HG03571 (cell line): ENCODE measurements at regions not wholly inside any gene's neighbourhood (a gene's known extent, or its start where the extent isn't known, plus 50 kb on each side); places are given as distances from the start of the nearest gene placed in this dataset.

Experiments used
- ATAC-seq: cut with Tn5 transposase; IDR thresholded peaks from one replicate; pipeline ENCODE4 v1.9.1; 2021; ENCODE audit not compliant: unreplicated experiment

DNA sequence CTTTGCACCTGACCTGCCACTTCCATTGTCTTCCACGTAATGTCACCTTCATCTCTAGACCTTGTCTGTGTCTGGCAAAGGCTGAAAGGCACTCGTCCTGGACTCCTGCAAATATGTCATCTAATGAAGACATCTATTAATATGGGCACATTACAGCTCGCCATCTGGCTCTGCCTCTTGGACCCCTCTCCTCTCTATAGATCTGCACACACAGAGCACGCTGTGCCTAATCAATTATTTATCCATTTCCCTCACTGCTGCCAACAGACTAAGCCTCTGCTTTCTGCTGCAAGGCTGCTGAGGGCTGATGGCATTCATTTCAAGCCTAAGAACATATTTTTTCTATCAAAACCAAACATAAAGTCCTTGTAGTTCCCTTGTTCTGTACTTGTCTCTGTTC is 573.0 kb downstream of the TUSC7 start:
- ATAC-seq = no peak

DNA sequence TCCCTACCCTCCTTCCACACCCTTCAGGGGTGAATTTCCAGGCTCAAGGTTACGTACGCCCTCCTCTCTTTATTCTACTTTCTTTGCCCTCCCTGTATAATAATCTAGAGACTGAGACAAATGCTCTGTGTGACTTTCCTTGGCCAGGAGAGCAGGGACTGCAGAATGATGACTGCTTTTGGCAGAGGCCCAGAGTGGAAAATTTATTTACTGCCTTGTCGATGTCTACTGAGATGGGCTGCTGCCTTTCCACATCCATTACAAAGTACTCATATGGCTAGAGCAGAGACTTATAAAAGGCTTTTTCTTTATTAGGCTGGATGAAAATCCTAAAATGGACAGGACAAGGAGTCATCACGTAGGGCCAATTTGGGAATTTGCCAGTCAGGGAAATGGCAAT is 576.2 kb downstream of the TUSC7 start:
- ATAC-seq = no peak

DNA sequence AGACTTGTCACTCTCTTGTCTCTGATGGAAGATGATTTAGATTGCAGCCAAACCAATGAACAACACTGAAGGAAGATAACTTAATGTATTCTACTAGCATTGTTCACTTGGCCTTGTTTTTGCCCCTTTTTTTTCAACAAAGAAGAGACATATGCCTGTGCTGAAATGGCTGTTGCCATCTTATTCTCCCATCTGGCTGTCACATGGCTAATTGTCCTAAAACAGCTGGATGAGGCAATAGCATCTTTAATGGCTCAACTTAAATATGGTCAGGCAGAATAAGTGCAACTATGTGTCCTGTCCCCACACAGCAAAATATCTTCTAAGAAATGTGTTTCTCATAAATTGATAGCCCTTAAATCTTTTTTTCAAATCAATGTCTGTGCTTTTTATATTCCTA is 576.9 kb downstream of the TUSC7 start:
- ATAC-seq = no peak

DNA sequence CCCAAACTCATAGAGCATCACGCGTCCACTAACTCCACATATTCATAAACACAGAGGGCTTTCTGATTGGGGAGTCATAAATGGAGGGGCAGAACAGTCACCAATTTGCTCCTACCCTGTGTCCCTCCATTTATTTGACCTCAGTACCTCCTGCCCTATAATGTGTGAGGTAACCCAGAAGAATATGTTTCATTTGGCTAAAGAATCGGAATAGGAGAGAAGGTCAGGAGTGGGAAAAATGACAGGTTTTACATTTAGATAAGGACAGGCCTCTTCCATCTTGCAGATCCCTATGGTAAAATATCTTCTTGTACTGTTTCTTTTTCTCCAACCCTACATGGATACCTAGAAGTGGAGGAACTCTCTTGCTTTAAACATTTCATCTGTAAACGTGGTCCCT is 578.0 kb downstream of the TUSC7 start:
- ATAC-seq = no peak

DNA sequence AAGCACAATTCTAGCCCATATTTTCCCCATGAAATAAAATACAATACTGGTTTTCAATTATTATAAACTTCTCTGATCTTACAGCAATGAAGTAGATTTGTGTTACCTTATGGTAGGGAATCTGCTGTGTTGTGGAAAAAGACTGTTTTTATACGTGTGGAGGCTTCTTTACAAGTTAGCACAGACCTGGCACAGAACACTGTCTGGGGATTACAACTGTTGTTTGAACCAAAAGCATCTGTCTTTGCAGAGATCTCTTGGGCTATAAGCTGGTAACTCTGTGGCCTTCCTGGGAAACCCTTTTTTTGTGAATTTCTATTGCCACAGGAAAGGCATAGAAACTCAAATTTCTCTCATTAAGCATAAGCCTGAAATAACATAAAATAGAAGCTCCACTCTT is 581.9 kb downstream of the TUSC7 start:
- no peak for ATAC-seq

DNA sequence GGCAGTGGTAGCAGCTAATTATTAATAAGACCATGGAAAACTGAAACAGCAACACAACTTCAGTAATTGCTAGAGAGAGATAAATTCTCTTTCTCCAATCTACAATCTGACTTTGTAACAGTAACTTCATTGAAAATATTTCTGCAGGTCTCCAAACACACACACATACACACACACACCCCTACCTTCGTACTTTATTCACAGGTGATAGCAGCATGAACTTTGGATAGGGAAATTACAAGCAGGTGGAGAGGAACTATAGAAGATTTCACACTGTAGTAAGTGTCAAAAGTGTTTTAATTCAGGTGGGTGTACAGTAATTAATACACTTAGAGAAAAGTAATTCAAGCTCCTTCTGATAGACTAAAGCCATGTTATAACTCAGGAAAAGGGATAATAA is 587.5 kb downstream of the TUSC7 start:
- no peak for ATAC-seq

DNA sequence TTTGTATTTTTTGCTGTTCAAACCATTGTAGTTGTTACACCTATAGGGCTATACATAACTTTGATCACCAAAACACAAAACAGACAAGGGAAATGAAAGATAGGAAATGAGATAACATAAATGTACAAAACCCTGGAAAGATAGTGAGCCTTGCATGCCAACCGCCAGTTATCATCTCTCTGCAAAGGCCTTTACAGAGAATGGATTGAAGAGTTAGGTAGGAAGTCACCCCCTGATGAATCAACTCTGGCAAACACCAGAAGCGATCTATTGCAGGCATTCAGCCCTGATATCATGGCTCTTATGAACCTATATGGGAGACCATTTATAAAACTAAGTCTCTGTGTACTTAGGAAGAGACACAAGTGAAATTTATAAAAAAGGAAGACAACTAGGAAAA is 588.0 kb downstream of the TUSC7 start:
- ATAC-seq = no peak

DNA sequence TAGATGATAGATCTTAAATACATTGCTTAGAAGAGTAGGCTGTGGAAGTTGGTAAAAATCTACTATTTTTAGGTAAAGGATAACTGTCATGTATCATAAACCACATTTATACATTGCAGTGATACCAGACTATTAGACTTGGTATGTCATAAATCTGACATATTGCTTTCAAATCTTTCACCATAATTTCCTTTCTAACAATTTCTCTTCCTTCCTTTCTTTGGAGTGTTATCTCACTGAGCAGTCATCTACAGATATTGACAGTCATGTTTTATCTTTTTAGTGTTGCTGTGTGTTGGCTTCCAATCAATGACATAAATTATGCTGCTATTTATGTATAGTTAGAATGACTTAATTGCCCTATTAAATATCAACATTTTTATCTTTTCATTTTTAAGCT is 588.7 kb downstream of the TUSC7 start:
- no peak for ATAC-seq

DNA sequence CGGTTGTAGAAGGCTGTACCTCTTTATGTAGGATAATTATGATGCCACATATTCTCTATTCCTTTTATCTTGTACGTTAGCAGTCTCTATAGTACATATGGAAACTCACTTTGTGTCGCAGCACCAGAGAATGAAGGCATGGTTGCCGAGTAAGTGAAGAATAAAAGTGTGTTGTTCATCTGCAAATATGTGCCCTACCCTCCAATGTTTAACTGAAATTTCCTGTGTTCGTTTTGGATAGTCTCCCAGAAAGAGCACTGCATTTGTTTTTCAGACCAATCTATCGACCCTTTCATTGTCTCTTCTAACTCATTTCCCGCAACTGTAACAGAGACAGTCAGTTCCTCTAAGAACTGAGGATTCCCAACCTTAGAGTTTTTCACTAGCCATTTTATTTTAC is 592.8 kb downstream of the TUSC7 start:
- no peak for ATAC-seq

DNA sequence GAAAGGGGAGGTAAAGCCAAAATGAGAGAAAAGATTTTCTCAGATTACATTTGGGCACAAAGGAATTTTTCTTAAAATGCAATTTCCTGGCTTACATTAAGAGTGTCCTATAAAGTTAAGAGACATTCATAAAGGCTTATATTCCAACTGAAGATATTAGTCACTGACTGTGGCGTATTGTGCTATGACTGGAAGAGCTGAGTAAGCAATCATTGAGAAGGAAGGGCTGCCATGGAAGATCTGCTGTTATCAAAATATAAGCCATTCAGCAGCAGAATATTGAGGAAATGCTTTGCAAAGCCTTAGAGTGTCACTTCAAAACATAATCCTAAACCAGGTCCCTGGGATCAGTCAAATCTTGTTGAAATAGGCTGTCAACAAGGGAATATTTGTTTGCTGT is 593.9 kb downstream of the TUSC7 start:
- no peak for ATAC-seq

DNA sequence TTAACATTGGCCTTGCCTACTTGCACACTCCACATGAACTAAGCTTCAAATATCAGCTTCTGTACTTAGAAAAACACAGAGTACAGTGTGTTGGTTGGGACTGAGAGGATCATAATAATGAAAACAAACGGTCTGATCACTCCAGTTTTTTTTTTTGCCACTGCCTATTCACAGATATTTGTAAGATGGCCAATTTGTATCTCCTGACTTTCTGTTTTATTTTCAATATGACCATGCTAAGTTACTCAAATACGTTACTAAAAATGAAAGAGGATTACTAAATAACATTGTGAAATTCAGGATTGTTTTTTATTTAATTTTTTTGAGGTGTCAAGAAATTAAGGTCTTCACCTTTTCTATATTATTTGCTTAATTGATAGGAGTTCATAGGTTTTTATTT is 595.1 kb downstream of the TUSC7 start:
- no peak for ATAC-seq

DNA sequence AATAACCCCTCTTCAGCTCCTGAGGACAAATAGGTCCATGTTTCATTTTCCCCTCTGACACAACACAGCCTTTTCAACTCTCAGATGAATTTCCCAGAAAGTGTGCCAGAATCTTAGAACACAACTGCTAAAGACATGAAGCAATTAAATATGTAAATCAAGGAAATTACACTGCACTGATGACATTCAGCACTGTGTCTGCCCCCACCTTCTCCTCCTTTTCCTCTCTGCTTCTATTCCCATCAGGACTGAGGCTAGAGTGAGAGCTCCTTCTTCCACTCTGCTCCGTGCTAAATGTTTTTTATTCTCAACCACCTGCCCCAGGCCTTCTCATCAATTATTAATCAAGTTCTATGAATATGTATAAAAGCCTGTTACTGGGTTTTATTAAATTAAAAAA is 596.1 kb downstream of the TUSC7 start:
- ATAC-seq = no peak

DNA sequence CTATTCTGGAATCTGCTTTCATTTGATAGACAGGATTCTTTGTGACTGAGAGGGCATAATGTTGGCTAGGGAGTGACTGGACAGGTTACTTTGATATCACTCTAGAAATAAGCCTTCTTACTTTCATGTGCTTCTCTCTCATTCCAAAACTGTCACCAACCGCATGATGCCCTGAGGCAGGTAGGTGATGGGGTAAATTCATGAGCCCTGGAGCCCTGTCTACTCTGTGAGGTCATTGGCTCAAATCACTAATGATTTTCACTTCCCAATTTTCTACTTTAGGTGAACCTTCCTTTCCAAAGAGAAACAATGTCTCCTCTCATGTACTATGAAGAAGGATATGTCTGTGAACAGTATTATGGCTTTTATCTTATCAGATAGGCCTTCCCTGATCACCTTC is 596.7 kb downstream of the TUSC7 start:
- ATAC-seq = no peak

DNA sequence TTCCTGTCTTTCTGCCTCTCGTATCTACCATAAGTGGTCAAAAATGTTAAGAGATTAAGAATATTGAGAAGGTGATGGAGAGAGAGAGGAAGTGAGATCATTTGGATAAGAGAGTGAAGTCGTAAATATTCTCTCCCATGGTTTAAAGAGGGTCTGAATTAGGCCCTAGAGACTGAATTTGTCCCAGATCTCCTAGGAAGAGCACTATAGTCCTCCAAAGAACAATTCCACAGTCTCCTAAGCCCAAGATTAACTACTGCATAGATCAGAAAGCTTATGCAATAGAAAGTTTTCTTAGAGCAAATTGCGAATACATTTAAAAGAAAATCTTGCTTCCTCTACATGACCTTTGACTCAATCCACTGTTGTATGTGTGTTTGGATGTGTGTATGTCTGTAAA is 598.8 kb downstream of the TUSC7 start:
- ATAC-seq = no peak

DNA sequence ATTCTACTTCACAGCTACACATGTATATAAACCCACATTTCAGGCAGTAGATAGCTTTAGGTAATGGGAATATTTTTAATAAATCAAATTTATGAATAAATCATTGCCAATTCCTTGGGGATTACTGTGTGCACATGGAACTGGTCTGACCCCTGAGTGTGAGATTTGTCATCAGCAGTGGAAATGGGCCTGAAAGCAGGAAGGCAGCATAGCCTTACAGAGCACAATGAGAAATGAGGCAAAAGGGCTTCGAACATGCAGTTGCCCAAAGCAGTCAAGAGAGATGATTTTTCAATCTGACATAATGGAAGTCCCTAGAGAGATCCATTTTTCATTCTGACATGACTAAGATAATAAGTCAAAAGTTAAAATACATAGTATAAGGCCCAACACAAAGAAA is 599.2 kb downstream of the TUSC7 start:
- no peak for ATAC-seq

DNA sequence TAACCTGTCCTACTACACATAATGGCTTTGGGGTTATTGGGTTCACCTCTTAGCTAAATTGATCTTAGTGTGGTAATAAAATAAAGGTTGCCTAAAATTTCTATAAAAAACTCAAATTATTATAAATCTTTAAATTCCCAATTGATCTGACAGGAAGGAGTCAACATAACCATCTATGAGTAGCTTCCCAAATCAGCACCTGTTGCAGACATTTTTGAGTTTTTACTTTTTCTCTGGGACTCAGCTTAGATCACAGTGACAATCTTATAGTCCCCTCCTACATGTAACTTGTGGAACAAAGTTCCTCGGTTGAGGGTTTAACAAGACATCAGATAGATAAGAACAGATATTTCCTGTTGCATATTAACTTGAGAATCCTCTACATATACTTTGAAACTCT is 601.0 kb downstream of the TUSC7 start:
- ATAC-seq = no peak

DNA sequence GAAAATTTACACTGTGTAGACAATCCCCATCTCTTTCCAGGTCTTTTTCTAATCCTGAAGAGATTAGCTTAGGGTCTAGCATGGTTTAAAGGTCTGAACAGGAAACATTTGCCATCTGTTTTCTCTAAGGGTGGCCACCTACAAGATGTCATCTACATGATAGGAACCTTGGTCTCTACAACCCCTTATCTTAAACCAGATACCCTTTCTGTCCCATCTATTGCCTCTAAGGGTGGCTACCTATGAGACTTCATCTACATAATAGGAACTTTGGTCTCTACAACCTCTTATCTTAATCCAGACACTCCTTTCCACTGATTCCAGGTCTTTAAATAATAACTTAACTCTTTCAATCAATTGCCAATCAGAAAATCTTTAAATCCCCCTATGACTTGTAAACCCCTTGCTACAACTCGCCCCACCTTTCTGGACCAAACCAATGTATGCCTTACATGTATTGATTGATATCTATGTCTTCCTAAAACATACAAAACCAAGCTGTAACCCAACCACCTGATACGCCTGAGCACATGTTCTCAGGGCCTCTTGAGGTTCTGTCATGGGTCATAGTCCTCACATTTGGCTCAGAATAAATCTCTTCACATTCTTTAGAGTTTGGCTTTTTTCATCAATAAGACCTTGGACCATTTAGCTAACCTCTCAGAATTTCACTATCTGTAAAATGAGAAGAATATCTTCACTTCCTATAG is 605.0 kb downstream of the TUSC7 start:
- no peak for ATAC-seq

DNA sequence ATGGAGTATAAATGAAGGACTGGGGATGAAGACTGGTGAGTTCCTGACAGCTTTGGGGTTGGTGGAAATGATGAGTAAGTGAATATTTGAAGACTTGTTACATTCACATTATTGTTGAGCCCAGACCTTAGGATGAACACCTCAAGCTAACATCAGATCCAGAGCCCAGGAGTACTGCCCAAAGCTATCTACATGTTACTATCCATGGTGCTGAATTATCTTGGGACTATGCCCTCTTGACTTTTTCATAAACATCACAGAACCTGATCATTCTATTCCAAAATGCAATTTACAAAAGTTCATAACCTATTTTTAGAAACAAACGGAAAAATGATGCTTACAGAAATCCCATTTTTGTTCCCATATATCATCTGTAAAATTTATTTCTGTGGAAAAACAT is 613.3 kb downstream of the TUSC7 start:
- no peak for ATAC-seq

DNA sequence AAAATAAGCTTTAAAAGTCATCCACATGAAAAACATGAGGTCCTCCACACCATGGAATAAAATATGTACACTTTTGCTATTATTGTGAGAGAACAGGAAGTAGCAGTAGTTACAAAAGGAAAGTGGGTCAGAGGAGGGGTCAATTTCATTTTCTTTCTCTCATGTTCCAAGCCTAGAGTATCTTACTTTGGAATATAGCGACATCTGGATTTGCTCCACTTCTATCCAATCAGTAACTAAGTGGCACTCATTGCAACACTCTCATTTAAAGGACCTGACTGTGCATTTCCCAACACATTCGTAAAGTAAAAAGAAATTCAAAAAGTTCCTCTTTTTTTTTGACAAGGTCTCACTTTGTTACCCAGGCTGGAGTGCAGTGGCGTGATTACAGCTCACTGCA is 637.3 kb downstream of the TUSC7 start:
- ATAC-seq = no peak

DNA sequence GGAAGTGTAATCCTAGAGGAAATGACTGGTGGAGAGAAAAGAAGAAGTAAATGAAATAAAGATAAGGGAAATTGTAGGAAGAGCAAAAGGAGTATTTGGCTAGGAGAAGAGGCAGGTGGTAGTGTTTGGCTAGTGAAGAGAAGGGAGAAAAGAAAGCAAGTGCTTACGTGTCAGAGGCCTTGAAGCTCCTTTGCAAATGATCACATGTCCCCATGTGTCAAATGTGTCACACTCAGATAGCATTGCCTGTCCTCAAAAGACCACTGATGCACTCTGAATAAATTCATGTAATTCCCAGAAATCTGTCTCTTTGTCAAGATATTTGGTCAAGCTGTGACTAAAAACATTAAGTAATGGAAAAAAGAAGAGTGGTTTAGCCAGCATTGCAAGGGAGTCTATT is 639.3 kb downstream of the TUSC7 start:
- ATAC-seq = no peak

DNA sequence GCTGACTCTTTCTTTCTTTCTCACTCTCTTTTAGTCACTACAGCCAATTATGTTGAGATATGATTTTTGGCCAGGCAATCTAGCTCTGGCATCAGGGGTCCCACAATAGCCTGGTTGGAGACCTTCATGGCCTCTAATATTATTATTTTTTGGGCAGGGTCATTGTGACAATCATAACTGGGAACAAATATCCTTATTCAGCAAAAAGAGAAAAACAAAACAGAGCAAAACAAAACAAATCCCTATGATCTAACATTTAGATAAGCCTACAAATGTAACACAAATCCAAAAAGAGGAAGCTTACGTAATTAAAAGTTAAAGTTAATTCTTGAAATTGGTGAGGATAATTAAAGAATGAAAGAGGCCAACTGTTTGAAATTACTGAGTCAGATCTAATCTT is 640.0 kb downstream of the TUSC7 start:
- ATAC-seq = no peak

DNA sequence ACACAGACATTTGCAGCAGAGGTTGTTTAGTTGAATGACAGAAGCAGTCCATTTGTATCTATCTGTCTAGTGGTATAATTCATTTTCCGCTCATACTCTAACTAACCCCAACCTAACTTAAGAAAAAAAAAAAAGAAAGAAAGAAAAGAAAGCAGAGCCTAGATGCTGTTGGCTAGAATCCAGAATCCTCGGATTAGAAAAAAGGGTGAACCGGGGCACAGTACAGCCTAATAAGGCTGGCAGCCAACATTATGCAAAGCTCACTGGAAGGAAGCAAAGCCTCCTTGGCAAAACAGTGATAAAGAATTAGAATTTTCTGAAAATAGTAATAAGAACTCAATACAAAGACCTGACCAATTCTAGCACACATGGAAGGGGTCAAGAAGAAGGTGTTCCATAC is 640.8 kb downstream of the TUSC7 start:
- ATAC-seq = no peak

DNA sequence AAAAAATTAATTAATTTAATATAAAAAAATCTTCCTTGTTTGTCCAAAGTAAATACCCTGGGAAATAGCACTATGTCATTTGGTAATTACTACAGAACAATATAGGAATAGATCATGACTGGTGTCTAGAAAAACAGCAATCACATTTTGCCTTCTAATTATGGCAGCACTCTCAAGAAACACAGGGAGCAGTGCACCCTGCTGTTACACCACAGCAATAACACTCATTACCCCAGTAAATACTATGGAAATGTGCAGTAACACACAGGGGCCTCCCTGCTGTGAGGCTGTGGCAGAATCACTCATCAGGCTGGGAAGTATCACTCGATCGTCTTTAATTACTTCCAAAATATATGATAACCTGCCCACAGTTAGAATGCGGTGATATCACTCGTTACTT is 646.0 kb downstream of the TUSC7 start:
- ATAC-seq = no peak
